ENCODE measurements at regions not wholly inside any gene's neighbourhood (a gene's known extent, or its start where the extent isn't known, plus 50 kb on each side); places are given as distances from the start of the nearest gene placed in this dataset.

DNA sequence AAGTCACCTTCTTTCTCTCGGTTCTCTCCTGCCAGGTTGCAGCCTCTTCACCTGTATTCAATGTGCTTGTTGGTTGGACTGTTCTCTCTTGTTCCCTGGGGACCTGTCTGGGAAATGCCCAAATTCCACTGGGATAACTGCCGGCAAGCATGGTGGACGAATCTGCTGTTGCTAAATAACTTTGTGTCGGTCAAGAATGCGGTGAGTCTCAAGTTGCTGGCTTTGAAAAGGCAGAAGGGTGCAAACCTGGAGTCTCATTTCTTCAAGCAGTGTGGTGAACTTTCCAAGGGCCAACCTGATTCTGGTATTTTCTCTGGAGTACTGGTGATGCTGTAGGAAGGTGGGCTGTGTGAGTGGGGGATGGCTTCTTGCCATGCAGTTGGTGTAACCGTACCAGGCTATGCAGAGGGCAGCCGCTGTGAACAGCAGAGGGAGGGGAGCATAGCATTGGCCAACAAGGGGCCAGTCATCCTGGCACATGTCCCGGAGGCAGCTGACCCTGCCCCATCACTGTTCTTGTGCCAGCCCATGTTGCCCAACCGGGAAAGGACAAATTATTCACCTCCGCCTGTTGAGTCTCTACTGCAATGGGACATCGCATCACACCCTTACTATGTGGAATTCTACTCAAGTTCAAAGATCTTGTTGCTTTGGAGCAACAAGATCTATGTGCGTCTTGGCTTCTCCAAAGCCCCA is 88.1 kb upstream of the SEC11C start:
- TF ChIP-seq, protein P1, sequence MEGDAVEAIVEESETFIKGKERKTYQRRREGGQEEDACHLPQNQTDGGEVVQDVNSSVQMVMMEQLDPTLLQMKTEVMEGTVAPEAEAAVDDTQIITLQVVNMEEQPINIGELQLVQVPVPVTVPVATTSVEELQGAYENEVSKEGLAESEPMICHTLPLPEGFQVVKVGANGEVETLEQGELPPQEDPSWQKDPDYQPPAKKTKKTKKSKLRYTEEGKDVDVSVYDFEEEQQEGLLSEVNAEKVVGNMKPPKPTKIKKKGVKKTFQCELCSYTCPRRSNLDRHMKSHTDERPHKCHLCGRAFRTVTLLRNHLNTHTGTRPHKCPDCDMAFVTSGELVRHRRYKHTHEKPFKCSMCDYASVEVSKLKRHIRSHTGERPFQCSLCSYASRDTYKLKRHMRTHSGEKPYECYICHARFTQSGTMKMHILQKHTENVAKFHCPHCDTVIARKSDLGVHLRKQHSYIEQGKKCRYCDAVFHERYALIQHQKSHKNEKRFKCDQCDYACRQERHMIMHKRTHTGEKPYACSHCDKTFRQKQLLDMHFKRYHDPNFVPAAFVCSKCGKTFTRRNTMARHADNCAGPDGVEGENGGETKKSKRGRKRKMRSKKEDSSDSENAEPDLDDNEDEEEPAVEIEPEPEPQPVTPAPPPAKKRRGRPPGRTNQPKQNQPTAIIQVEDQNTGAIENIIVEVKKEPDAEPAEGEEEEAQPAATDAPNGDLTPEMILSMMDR (IDR thresholded peaks at IDR 0.05), result no peak
- peak; percentile 68 for TF ChIP-seq POLR2AphosphoS5 (IDR thresholded peaks at IDR 0.05)
